ENCODE measurements at regions not wholly inside any gene's neighbourhood (a gene's known extent, or its start where the extent isn't known, plus 50 kb on each side); places are given as distances from the start of the nearest gene placed in this dataset.

GRCh38 chr2:157191186-157191585 is 66.3 kb upstream of the GALNT5 start:
- no peak overlapping the region for H3K4me3 ChIP-seq
- H3K27ac ChIP-seq = no peak overlapping the region
- TF ChIP-seq, protein P1, sequence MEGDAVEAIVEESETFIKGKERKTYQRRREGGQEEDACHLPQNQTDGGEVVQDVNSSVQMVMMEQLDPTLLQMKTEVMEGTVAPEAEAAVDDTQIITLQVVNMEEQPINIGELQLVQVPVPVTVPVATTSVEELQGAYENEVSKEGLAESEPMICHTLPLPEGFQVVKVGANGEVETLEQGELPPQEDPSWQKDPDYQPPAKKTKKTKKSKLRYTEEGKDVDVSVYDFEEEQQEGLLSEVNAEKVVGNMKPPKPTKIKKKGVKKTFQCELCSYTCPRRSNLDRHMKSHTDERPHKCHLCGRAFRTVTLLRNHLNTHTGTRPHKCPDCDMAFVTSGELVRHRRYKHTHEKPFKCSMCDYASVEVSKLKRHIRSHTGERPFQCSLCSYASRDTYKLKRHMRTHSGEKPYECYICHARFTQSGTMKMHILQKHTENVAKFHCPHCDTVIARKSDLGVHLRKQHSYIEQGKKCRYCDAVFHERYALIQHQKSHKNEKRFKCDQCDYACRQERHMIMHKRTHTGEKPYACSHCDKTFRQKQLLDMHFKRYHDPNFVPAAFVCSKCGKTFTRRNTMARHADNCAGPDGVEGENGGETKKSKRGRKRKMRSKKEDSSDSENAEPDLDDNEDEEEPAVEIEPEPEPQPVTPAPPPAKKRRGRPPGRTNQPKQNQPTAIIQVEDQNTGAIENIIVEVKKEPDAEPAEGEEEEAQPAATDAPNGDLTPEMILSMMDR (IDR thresholded peaks at IDR 0.05) = no peak
- no peaks in the 10 kb centered on the region for H3K36me3 ChIP-seq
- DNase-seq = no peak
- no peaks in the 10 kb centered on the region for H3K9me3 ChIP-seq
- intact Hi-C loops (cut with DNase I) = loop anchor here in 9 of 10 donors (5.0 to 10.0 kb wide), 5 partner anchors 306 to 1819 kb away; no protein-coding TSS in a partner anchor
- peaks cover 0 to 8% (median 0%) of the 10 kb centered on the region in 9 donors for H3K4me1 ChIP-seq
- no peak for ATAC-seq
- H3K27me3 ChIP-seq = peaks cover 0 to 3% (median 0%) of the 10 kb centered on the region in 7 donors
- 94 to 95% methylated on average over 2 of the region's 2 CpGs for WGBS, 2 donors

DNA sequence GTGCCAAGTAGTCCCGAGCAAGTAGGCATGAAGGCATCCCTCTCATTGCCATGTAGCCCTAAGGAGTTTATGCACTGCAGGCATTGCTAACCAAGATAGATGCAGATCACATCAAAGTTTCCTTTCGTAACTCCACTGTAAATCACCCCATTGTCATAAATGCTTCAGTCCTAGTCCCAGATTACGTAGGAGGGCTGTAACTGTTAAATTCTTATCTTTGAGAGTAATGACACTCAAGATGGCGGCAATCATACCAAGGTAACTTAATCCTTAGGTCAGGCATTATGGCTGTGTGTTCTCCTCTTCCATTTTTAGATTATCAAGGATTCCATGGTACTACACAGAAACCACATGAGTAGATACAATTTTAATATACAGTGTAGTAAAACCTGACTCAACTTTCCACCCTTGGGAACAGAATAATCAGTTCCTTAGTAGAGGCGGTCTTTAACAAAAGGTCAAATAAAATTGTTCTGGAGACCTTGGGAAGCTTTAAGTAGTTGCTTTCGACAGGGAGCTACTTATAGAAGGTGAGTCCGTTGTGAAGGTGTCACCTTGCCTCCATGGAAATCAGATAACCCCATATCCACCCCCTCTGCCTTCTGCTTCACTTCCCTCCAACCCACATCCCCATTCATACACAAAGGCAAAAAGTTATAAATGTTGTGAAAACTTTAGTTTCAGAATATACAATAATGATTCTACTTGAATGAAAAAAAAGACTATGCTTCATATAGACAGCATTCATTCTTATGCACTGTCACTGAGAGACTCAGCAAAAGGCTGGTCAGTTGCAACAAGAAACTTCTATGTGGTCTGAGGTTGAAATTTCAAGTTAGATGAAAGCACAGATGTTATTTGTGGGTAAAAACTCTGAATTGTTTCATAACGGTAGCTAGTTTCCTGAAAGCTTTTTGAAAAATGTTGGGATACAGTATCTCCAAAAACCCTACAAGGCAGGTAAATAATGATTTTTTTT is 64.8 kb upstream of the GALNT5 start:
- H3K36me3 ChIP-seq = no peaks in the 10 kb centered on the region
- ATAC-seq = no peak
- WGBS, 2 donors = 75 to 78% methylated on average over 8 of the region's 8 CpGs
- no peaks in the 10 kb centered on the region for H3K9me3 ChIP-seq
- TF ChIP-seq, protein P1 (IDR thresholded peaks at IDR 0.05) = no peak
- H3K27me3 ChIP-seq = peaks cover 0 to 3% (median 0%) of the 10 kb centered on the region in 7 donors
- no peak overlapping the region for H3K4me3 ChIP-seq
- DNase-seq = no peak
- peaks cover 0 to 8% (median 0%) of the 10 kb centered on the region in 9 donors for H3K4me1 ChIP-seq
- intact Hi-C loops (cut with DNase I) = loop anchor here in 9 of 10 donors (5.0 to 10.0 kb wide), 5 partner anchors 308 to 1820 kb away; no protein-coding TSS in a partner anchor
- no peak overlapping the region for H3K27ac ChIP-seq

DNA sequence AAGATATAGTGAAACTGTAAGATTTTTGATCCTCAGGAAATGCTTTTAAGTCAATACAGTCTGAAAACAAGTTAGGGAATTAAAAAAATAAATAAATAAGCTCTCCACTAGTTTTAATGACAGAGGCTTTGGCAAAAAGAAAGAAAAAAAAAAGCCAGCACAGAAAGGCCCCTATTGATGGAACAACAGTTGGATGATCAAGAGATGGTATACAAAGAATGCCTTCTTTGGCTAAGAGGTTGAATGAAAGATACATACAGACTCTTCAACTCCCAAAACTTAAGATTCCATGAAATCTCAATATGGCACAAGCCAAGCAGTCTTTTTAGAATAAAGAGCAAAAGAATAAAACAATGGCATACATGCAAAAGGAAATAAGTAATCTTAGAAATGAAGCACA is 64.0 kb upstream of the GALNT5 start:
- H3K27ac ChIP-seq = no peak overlapping the region
- H3K36me3 ChIP-seq = no peaks in the 10 kb centered on the region
- intact Hi-C loops (cut with DNase I) = loop anchor here in 9 of 10 donors (5.0 to 10.0 kb wide), 5 partner anchors 309 to 1821 kb away; no protein-coding TSS in a partner anchor
- no peak for DNase-seq
- H3K9me3 ChIP-seq = no peaks in the 10 kb centered on the region
- ATAC-seq = no peak
- peaks cover 0 to 8% (median 0%) of the 10 kb centered on the region in 9 donors for H3K4me1 ChIP-seq
- TF ChIP-seq, protein P1 (IDR thresholded peaks at IDR 0.05) = no peak
- H3K4me3 ChIP-seq = no peak overlapping the region
- peaks cover 0 to 3% (median 0%) of the 10 kb centered on the region in 7 donors for H3K27me3 ChIP-seq

GRCh38 chr2:157194097-157194688 is 63.3 kb upstream of the GALNT5 start:
- ATAC-seq (peak in 3 of 8 donors; percentile 28 to 49 (median 33)), DNase-seq (peak in 1 of 2 donors; percentile 28)
- H3K4me3 ChIP-seq = no peak overlapping the region
- H3K27ac ChIP-seq = no peak overlapping the region
- H3K36me3 ChIP-seq = no peaks in the 10 kb centered on the region
- H3K27me3 ChIP-seq = peaks cover 0 to 3% (median 0%) of the 10 kb centered on the region in 7 donors
- intact Hi-C loops (cut with DNase I) = loop anchor here in 9 of 10 donors (5.0 to 10.0 kb wide), 5 partner anchors 309 to 1822 kb away; no protein-coding TSS in a partner anchor
- WGBS, 2 donors = 2 to 7% methylated on average over 2 of the region's 2 CpGs
- peaks cover 0 to 8% (median 0%) of the 10 kb centered on the region in 9 donors for H3K4me1 ChIP-seq
- TF ChIP-seq, protein P1 (IDR thresholded peaks at IDR 0.05) = peak in 8 of 9 donors; percentile 30 to 83 (median 74)
- no peaks in the 10 kb centered on the region for H3K9me3 ChIP-seq
